IPS-20b (cell line): ENCODE measurements at regions not wholly inside any gene's neighbourhood (a gene's known extent, or its start where the extent isn't known, plus 50 kb on each side); places are given as distances from the start of the nearest gene placed in this dataset.
A peak's percentile ranks its signal among the peaks of the same experiment; 100 is the strongest.

Experiments used
- H3K27ac ChIP-seq: one replicate; pipeline ENCODE4 v1.5.1; 2013; ENCODE audit warnings: low read length
- H3K27me3 ChIP-seq: 2 replicates; pipeline ENCODE4 v1.6.1; 2013; ENCODE audit warnings: mild to moderate bottlenecking, low read length, inconsistent platforms; ENCODE audit not compliant: insufficient read depth
- H3K36me3 ChIP-seq: 2 replicates; pipeline ENCODE4 v1.6.1; 2013; ENCODE audit warnings: low read depth, mild to moderate bottlenecking, inconsistent platforms, low read length, moderate library complexity; ENCODE audit not compliant: insufficient read depth
- H3K4me1 ChIP-seq: 2 replicates; pipeline ENCODE4 v1.6.1; 2013; ENCODE audit warnings: mild to moderate bottlenecking, control low read depth, inconsistent platforms, low read length, moderate library complexity; ENCODE audit not compliant: insufficient read depth
- H3K4me3 ChIP-seq: 2 replicates; pipeline ENCODE4 v1.5.1; 2013; ENCODE audit warnings: mild to moderate bottlenecking, low read length, inconsistent platforms
- H3K9ac ChIP-seq: 2 replicates; pipeline ENCODE4 v1.6.1; 2013; ENCODE audit warnings: low read depth, mild to moderate bottlenecking, inconsistent platforms, low read length, moderate library complexity
- H3K9me3 ChIP-seq: 2 replicates; pipeline ENCODE4 v1.6.1; 2013; ENCODE audit warnings: mild to moderate bottlenecking, low read depth, low read length, inconsistent platforms; ENCODE audit not compliant: insufficient read depth

DNA sequence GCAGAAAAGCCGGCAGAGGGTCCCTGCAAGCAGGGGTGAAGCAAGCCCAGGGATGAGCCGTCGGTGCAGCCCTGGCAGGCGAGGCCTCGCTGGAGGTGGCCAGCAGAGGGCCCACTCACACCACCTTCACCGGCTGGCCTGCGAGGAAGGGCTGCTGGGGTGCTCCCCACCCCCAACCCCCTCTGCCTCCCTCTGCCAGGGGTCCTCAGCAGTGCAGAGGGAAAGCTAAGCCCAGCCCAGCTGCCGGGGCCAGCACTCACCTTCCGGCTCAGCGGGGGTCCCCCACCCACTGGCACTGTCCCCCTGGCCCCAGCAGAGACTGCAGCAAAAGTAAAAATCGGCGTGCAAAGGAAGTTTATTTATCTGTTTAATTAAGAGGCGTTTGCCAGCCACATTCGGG is 113.4 kb downstream of the ENGASE start:
- H3K27ac ChIP-seq: no peak overlapping the region
- no peak overlapping the region for H3K4me3 ChIP-seq
- H3K27me3 ChIP-seq: peaks cover 63% of the 10 kb centered on the region
- H3K36me3 ChIP-seq: no peaks in the 10 kb centered on the region
- H3K4me1 ChIP-seq: peaks cover 21% of the 10 kb centered on the region
- no peak overlapping the region for H3K9ac ChIP-seq
- H3K9me3 ChIP-seq: no peaks in the 10 kb centered on the region

DNA sequence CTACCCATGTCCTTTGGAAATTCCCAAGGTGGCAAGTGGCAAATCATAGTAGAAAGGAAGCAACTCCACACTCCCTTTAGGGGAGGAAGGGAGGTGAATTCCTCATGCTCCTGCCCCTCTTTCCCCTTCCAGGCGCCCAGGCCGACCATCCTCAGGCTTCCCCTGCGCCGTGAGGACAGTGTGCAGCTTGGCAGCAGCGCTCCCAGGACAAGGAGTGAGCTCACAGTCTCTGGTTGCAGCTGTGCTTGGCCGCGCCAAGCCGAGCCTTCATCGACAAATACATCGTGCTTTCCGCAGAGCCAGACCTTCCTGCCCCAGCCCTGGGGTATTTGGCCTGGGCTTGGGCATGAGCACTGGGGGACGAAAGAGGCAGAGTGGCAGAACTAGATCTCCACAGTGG is 112.6 kb downstream of the ENGASE start:
- Histone ChIP-seq H3K9me3 (no peaks in the 10 kb centered on the region), H3K9ac (no peak overlapping the region), H3K27me3 (peaks cover 64% of the 10 kb centered on the region), H3K27ac (no peak overlapping the region), H3K4me3 (no peak overlapping the region), H3K4me1 (peaks cover 15% of the 10 kb centered on the region), H3K36me3 (no peaks in the 10 kb centered on the region)

- Histone ChIP-seq H3K27ac (no peak overlapping the region), H3K27me3 (peaks cover 64% of the 10 kb centered on the region), H3K9ac (no peak overlapping the region), H3K4me1 (peaks cover 8% of the 10 kb centered on the region; the same call in 1 of the 2 replicates), H3K4me3 (no peak overlapping the region), H3K36me3 (no peaks in the 10 kb centered on the region), H3K9me3 (no peaks in the 10 kb centered on the region)
Observed at GRCh38 chr17:79186406-79186805, 111.8 kb downstream of the ENGASE start.

- Histone ChIP-seq H3K27me3 (peaks cover 65% of the 10 kb centered on the region), H3K27ac (no peak overlapping the region), H3K4me1 (peaks cover 6% of the 10 kb centered on the region; the same call in 1 of the 2 replicates), H3K9ac (no peak overlapping the region), H3K36me3 (no peaks in the 10 kb centered on the region), H3K9me3 (no peaks in the 10 kb centered on the region), H3K4me3 (no peak overlapping the region)
Observed at GRCh38 chr17:79185671-79186070, 111.0 kb downstream of the ENGASE start.

DNA sequence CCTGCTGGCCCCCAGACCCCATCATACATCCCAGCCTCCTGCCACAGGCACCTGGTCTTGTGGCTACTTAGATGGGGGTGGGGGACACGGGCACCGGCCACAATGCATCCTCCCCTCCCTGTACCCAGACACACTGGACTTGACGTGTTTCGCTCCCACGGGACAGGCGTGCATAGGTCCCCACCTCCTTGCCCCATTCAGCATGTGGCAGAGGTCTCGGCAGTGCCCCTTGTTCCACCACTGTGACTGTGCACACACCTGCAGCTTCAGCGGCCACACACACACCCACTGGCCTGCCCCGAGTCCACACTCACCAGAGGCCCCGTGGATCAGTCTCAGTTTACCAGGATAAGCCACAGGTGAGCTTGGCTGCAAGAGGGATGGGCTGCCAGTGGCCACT is 109.6 kb downstream of the ENGASE start:
- Histone ChIP-seq H3K4me1 (peaks cover 9% of the 10 kb centered on the region; the same call in 1 of the 2 replicates), H3K9me3 (no peaks in the 10 kb centered on the region), H3K4me3 (peak overlapping the region; percentile 83; the same call in 1 of the 2 replicates), H3K9ac (peak overlapping the region; percentile 67; the same call in 1 of the 2 replicates), H3K36me3 (no peaks in the 10 kb centered on the region), H3K27ac (no peak overlapping the region), H3K27me3 (peaks cover 67% of the 10 kb centered on the region)

- H3K36me3 ChIP-seq: no peaks in the 10 kb centered on the region
- H3K27ac ChIP-seq: no peak overlapping the region
- no peaks in the 10 kb centered on the region for H3K9me3 ChIP-seq
- peak overlapping the region; percentile 83 for H3K4me3 ChIP-seq
- H3K4me1 ChIP-seq: peaks cover 9% of the 10 kb centered on the region; the same call in 1 of the 2 replicates
- peaks cover 61% of the 10 kb centered on the region for H3K27me3 ChIP-seq
- peak overlapping the region; percentile 67; the same call in 1 of the 2 replicates for H3K9ac ChIP-seq
Observed at GRCh38 chr17:79183293-79184158, 108.9 kb downstream of the ENGASE start.

DNA sequence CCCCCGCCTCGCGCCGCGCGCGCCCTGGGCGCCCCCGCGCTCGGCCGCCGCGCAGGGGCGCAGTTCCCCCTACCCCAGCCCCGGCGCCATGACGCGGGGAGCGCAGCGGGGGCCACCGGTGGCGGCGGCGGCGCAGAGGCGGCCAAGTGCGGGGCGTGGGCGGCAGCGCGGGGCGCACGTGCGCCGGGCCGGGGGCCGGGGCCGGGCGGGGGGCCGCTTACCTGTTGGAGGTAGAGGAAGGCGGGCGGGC is 108.3 kb downstream of the ENGASE start:
- Histone ChIP-seq H3K4me3 (peak overlapping the region; percentile 83; the same call in 1 of the 2 replicates), H3K4me1 (peaks cover 4% of the 10 kb centered on the region; the same call in 1 of the 2 replicates), H3K9me3 (no peaks in the 10 kb centered on the region), H3K9ac (no peak overlapping the region), H3K27ac (no peak overlapping the region), H3K27me3 (peaks cover 66% of the 10 kb centered on the region), H3K36me3 (no peaks in the 10 kb centered on the region)

DNA sequence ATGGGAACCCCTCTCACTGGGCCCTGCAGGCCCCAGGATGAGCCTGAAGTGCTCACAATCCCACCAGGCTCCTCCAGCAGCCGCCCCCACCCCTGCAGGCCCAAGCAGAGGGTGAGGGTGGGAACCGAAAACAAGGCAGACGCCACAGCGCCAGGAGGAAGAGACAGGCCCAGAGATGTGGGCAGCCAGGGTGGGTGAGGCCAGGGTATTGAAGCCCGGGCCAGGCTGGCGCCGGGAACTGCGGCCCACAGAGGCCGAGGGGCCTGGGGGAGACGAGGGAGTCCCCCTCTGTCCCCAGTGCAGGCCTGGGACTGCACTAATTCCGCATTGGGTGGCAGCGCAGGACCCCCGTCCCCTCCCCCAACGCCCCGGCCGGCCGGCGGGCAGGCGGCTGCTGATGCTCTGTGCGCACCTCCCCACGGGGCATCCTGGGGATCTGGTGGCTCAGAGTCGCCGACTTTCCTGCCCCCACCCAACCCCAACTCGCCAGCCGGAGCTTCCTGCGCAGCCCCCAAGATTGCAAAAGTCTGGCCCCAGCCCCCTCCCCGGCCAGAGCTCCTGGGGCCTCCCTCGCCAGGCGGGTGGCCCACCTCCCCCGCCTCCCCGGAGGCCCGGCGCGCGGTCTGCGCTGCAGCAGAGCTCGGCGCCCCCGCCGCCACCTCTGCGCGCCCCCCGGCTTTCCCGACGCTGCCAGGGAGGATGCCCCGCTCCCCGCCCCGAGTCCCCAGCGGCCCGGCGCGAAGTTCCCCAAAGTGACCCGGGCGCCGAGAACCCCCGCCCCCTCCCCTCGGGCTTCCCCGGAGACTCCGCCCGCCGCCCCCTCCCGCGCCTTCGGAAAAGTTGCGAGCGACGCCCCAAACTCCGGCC is 107.8 kb downstream of the ENGASE start:
- no peak overlapping the region for H3K27ac ChIP-seq
- peaks cover 4% of the 10 kb centered on the region; the same call in 1 of the 2 replicates for H3K4me1 ChIP-seq
- no peaks in the 10 kb centered on the region for H3K36me3 ChIP-seq
- H3K9me3 ChIP-seq: no peaks in the 10 kb centered on the region
- no peak overlapping the region for H3K9ac ChIP-seq
- H3K4me3 ChIP-seq: peak overlapping the region; percentile 49; the same call in 1 of the 2 replicates
- H3K27me3 ChIP-seq: peaks cover 66% of the 10 kb centered on the region

DNA sequence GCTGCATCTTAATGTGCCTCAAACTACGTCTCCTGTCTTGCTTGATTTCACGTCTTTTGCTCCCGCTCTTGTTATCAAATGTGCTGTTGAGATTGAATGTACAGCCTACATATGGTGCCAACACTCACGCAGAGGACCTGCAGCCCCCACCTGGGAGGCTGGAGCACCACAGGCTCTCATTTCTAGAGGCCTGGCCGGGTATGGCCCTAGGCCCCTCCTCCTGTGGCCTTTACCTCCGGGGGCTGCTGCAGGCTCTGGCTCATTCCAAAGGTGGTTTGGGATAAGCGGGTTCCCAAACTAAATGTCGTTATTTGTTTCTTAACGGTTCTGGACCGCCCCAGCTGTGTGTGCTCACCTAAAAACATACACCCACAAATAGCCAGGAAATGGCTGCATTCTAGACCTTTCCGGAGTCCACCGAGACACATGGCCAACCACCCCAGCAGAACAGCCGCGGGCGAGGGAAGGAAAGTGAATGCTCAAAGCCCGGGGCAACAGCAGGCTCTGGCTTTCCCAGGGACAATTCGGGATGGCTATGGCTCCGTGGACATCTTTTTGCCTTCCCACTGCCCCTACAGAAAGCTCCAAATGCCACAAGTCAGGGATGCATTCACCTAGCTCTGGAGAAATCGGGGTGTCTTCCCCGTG is 105.9 kb downstream of the ENGASE start:
- Histone ChIP-seq H3K27me3 (peaks cover 50% of the 10 kb centered on the region), H3K4me1 (peaks cover 4% of the 10 kb centered on the region; the same call in 1 of the 2 replicates)

DNA sequence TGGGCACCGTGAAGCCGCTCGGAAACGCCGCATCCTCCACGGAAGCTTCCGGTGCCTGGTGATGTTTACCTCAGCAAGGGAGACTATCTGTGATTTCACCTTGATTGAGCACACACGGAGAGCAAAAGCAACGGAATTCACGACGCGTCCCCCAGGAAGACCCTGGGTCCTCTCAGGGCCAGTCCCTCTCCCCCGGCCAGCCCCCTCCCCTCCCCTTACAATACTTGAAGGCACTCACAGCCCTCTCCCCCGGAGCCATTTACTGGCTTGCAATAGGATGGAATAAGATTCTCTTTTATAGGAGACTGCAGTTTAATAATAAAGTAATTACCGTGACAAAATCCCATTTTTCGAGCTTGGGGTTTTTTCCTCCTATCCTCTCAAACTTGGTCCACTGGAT is 104.7 kb downstream of the ENGASE start:
- H3K27ac ChIP-seq: no peak overlapping the region
- no peaks in the 10 kb centered on the region for H3K36me3 ChIP-seq
- H3K9ac ChIP-seq: no peak overlapping the region
- no peaks in the 10 kb centered on the region for H3K9me3 ChIP-seq
- H3K27me3 ChIP-seq: peaks cover 39% of the 10 kb centered on the region
- H3K4me3 ChIP-seq: no peak overlapping the region
- peaks cover 4% of the 10 kb centered on the region; the same call in 1 of the 2 replicates for H3K4me1 ChIP-seq

More for the DNA sequence above, 105.9 kb downstream of the ENGASE start:
- Histone ChIP-seq H3K9me3 (no peaks in the 10 kb centered on the region), H3K36me3 (no peaks in the 10 kb centered on the region), H3K27ac (no peak overlapping the region), H3K9ac (no peak overlapping the region), H3K4me3 (no peak overlapping the region)

- Histone ChIP-seq H3K27ac (no peak overlapping the region), H3K4me1 (peaks cover 4% of the 10 kb centered on the region; the same call in 1 of the 2 replicates), H3K9me3 (no peaks in the 10 kb centered on the region), H3K27me3 (peaks cover 27% of the 10 kb centered on the region), H3K36me3 (no peaks in the 10 kb centered on the region), H3K9ac (no peak overlapping the region), H3K4me3 (no peak overlapping the region)
Observed at GRCh38 chr17:79177877-79178276, 103.3 kb downstream of the ENGASE start.
